GM18498 (cell line): ENCODE measurements at regions not wholly inside any gene's neighbourhood (a gene's known extent, or its start where the extent isn't known, plus 50 kb on each side); places are given as distances from the start of the nearest gene placed in this dataset.

Source experiments
- ATAC-seq: cut with Tn5 transposase; IDR thresholded peaks from one replicate; pipeline ENCODE4 v1.9.1; 2021; ENCODE audit warnings: mild to moderate bottlenecking, moderate library complexity; ENCODE audit not compliant: unreplicated experiment

DNA sequence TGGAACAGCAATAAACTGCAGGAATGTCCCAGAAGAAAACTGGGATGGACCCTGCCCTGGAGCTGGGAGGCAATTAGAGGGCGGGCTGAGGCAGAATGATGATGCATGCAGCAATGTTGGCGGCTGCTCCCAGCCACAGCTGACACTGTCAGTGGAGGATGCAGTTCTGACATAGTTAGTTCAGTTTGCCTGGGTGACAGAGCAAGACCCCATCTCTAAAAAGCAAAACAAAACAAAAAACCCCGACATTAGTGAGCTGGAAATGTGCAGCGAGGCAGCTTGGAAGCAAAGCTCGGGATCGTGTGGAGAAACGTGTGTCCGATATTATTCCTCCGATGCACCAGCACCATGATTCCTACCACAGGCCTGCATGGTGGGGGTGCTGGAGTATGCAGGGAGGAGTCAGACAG is 110.1 kb upstream of the UQCRFS1 start:
- no peak for ATAC-seq

- no peak for ATAC-seq
Measured at GRCh38 chr19:29323440-29324290, 110.7 kb upstream of the UQCRFS1 start.

- no peak for ATAC-seq
Measured at GRCh38 chr19:29324291-29324680, 111.3 kb upstream of the UQCRFS1 start.

DNA sequence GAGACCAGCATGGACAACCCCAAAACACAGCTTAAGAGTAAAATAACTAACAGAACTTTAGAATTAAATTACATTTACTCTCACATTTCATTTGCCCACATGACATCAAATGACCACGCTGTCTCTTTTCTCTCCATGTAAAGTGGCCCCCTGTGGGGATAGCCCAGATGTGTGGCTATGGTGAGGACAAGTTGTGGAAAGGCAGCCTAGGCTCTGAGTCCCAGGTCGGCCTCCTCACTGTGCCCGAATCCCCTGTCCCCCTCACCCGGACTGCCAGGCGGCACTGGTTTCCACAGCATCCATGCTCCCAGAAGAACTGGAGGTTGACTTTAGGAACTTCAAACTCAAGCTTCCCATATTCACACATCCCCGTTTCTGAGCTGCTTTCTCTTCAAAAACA is 111.8 kb upstream of the UQCRFS1 start:
- no peak for ATAC-seq

DNA sequence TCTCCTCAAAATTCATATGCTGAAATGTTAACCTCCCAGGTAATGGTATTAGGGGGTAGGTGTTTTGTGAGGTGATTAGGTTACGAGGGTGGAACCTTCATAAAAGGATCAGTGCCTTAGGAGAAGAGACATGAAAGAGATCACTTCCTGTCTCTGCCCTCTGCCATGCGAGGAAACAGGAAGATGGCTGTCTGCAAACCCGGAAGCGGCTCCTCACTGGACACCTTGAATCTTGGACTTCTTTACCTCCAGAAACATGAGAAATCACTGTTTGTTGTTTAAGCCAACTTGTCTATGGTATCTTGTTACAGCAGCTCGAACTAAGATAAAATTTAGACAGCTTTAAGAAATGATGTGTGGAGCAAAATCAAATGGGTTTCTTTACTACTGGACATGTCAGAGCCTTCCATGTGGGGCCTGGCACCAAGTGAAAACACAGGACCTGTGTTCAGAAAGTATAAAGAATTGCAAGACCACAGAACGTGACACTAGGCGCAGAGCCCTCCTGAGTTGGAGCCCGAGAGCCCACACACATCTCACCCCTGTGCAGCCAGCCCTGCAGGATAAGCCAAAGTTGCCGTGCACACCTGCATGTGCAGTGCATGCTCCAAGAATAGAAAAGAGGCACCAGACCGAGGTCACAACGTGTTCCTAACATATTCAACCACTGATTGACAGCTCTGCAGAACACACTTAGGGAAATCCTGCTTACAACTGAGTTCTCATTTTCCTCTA is 112.5 kb upstream of the UQCRFS1 start:
- ATAC-seq = no peak

DNA sequence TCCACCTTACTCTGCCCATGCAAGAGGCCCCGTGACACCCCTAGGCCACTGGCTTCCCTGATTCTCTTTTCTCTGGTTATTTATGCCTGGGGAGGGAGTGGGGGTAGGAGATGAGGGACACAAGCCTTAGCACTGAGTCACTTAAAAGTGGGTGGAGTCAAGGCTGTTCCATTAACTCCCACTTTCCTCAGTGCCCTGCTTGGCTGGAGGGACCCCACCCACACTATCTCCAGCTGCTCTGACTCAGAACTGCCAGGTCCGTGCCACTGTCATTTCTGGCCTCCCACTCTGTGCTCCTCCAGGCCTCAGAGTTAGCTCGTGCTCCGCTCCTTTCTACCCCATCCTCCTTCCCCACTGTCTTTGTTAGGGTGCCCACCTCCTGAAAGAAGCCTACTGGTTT is 113.4 kb upstream of the UQCRFS1 start:
- ATAC-seq = no peak

DNA sequence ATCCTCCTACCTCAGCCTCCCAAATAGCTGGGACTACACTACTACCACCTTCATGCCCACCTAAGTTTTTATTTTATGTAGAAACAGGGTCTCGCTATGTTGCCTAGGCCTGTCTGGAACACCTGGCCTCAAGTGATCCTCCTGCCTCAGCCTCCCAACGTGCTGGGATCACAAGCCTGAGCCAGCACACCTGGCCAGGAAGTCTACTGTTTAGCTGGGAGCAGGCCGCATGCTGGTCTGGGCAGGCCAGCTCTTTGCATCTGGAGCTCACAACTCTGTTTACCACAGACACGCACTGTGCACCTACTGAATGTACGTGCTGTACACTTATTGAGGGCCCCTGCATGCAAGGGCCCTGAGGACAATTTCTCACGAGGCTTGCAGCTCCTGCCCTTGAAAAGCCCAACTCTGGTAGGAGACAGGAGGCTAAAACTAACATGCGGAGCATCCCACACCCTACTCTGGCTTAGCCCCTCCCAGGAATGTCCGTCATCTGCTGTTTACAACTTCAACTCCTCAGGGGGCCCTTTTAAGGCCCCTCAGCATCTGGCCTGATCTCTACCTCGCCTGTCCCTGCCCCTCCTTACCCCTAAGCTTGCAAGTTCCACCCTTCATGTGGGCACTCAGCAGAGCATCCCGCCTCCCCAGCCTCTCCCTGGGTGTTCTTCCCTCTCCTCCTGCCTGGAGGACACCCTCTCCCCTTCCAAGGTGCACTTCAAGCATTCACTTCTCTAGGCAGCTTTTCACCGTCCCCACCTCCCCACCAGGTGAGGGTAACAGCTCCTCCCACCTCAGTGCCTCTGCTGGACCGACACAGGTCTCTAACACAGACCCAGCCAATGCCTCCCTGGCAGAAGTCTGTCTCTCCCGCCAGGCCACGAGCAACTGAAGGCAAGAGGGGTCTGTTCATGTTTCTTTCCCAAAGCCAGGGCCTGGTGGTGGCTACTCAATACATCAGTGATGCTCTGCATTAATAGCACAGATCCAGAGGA is 114.2 kb upstream of the UQCRFS1 start:
- no peak for ATAC-seq

DNA sequence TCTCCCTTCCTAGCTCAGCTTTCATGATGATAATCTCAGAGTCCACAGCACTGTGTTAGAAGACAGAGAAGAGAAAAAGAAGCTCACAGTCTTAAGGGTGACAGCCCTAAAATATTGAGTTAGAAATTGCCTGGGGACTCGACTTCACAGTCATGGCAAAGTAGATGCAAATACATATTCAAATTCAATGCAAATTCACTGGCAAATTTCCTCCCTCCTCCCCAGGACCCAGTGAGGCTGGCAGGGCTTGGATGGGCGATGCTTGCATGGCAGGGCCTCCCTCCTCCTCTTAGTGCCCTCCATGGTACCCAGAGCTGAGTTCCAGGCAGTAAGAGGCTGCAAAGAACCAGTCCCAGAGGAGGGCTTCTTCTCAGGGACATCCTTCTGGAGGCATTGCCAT is 115.6 kb upstream of the UQCRFS1 start:
- ATAC-seq = no peak

- ATAC-seq = no peak
Measured at GRCh38 chr19:29329460-29330134, 116.6 kb upstream of the UQCRFS1 start.

GRCh38 chr19:29336425-29336824 is 123.5 kb upstream of the UQCRFS1 start:
- no peak for ATAC-seq

DNA sequence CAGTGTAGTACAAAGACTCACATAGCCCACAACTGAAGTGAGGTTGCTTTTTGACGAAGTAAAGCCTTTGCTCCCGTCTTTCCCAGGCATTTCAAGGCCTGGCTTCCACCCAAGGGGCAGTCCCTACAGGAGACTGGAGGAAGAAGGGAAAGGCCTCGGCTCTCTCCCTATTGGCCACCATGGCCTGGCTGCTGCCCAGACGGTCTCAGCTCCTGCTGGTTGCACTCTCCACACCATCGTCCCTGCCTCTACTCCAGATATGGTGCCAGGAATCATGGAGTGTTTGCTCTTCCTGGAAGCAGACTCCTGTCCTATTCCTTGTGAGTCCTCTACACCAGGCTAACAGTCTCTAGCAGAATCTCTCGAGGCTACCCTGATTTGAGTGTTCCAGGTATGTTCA is 124.1 kb upstream of the UQCRFS1 start:
- no peak for ATAC-seq

DNA sequence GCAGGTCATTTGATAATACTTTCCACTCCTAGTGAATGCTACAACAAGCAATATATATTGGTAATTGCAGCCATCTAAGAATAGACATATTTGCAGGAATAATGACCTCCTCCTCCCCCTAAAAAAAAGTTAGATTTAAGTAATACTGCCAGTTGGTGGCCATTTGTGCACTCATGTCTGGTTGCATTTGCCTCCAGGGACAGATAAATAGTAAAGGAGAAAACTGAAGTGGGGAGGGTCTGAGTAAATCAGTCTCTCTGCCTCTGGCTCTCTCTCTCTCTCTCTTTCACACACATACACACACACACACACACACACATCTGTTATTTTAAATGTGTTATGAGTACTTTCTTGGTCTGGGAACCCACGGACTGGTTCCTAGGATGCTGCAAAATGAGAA is 125.5 kb upstream of the UQCRFS1 start:
- ATAC-seq = no peak

GRCh38 chr19:29342721-29343120 is 129.8 kb upstream of the UQCRFS1 start:
- no peak for ATAC-seq

DNA sequence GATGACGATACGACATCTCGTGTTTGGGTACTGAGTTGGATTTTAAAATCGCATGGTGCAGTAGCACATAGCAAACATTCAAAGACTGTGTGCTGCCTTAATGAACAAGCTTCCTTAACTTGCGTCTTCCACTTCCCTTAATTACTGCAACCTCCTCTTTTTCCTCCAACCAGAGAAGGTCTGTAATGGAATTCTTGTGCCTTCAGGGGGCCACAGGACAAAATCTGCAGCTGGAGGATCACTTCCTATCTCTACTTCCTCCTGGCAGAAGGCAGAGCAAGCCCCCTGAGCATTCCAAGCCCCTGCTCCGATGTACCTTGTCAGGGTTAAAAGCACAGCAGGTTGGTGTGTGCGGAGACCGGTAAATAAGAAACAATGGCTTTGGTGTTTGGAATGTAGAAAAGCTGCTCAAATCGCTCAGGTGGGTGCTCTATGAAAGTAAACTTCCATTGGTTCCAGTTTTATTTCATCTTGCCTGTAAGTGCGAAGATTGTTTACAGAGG is 151.3 kb upstream of the UQCRFS1 start:
- no peak for ATAC-seq

DNA sequence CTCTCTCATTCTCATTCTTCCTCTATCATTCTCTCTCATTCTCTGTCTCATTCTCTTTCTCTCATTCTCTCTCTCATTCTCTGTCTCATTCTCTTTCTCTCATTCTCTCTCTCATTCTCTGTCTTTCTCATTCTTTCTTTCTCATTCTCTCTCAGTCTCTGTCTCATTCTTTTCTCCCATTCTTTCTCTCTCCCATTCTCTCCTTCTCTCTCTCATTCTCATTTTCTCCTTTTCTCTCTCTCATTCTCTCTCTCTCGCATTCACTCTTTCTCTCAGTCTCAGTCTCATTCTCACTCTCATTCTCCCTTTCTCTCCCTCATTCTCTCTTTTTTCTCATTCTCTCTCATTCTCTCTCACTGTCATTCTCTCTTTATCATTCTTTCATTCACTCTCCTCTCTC is 152.0 kb upstream of the UQCRFS1 start:
- no peak for ATAC-seq

DNA sequence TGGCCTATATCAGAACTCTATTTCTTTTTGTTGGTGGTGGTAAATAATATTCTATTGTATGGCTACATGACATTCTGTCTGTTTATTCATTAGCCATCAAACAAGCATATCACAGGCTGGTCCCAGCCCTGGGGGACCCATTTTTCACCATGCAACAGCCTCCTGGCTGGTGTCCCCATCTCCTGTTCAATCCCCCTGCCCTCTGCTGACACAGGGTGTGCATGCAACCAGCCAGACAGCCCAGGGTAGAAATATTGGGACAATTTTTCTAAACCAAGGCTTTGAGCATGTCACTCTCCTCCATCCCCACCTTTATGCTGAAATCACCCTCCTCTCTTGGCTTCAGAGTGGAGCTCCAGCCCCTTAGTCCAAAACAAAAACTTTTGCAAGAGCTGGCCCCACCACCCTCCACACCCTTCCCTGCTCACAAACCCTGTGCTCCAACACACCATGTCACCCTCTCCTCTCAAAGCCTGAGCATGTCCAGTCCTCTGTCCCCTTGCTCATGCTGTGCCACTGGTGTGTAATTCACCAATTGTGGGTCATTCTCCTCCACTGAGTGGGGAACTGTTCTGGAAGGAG is 153.0 kb upstream of the UQCRFS1 start:
- no peak for ATAC-seq

GRCh38 chr19:29366757-29367156 is 153.8 kb upstream of the UQCRFS1 start:
- no peak for ATAC-seq

GRCh38 chr19:29367791-29368222 is 154.9 kb upstream of the UQCRFS1 start:
- ATAC-seq = no peak

- ATAC-seq = no peak
Measured at GRCh38 chr19:29370276-29370675, 155.5 kb upstream of the VSTM2B start.
